Activated naive CD4-positive, alpha-beta T cell treated with anti-CD3 and anti-CD28 coated beads, Interleukin-2, amount 50 U/mL, for 72 hours (primary cell): ENCODE measurements at regions not wholly inside any gene's neighbourhood (a gene's known extent, or its start where the extent isn't known, plus 50 kb on each side); places are given as distances from the start of the nearest gene placed in this dataset.
"Not testable (repeated sequence)": the region's sequence is repeated elsewhere in the genome, so short reads cannot be mapped to it uniquely, and the experiment has no call there.

Source experiments
- ATAC-seq, 2 donors: fragments of 150-1000 bp; cut with Tn5 transposase; 2 replicates each; pipeline ENCODE4 v1.10.0; 2021; ENCODE audit warnings: mild to moderate bottlenecking in 2 of 2, moderate library complexity in 2 of 2
- DNase-seq, 2 donors: peaks; one replicate each; pipeline ENCODE4 v3.0.0; 2021 to 2022; ENCODE audit warnings: low spot score in 2 of 2
- H3K27ac Mint-ChIP-seq, 2 donors: one replicate each; pipeline ENCODE4 v1.8.0; 2022; ENCODE audit warnings: mild to moderate bottlenecking in 2 of 2, mixed read lengths in 2 of 2
- H3K36me3 Mint-ChIP-seq, 2 donors: one replicate each; pipeline ENCODE4 v1.8.0; 2022; ENCODE audit warnings: mixed read lengths in 2 of 2
- H3K9me3 Mint-ChIP-seq, 2 donors: one replicate each; pipeline ENCODE4 v1.8.0; 2022; ENCODE audit warnings: mixed read lengths in 2 of 2

- ATAC-seq (no peak), DNase-seq (no peak)
- Mint-ChIP-seq H3K27ac (no peak overlapping the region), H3K9me3 (no peaks in the 10 kb centered on the region), H3K36me3 (no peaks in the 10 kb centered on the region)
These were observed 68.4 kb downstream of the GGTLC2 start for GRCh38 chr22:22712666-22713365.

DNA sequence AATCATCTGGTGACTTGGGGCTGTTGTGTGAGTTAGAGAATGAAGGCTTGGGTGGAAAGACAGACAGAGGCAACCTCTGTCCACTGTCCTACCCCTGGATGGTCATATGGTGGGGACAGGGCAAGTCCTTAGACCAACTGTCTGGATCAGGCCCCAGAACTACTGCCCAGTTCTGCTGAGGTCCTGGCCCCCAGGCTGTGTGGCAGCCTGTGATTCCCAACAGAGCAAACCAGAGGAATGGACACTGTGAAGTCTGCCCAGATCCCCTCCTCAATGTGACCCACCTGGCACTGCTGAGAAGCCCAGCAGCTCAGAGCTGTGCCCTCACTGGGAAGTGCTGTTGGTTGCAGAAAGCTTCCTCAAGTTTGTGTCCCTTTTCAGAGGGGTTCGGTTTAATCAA lies 69.0 kb downstream of the GGTLC2 start:
- Mint-ChIP-seq H3K27ac (no peak overlapping the region), H3K9me3 (no peaks in the 10 kb centered on the region), H3K36me3 (no peaks in the 10 kb centered on the region)
- ATAC-seq (no peak), DNase-seq (no peak)

DNA sequence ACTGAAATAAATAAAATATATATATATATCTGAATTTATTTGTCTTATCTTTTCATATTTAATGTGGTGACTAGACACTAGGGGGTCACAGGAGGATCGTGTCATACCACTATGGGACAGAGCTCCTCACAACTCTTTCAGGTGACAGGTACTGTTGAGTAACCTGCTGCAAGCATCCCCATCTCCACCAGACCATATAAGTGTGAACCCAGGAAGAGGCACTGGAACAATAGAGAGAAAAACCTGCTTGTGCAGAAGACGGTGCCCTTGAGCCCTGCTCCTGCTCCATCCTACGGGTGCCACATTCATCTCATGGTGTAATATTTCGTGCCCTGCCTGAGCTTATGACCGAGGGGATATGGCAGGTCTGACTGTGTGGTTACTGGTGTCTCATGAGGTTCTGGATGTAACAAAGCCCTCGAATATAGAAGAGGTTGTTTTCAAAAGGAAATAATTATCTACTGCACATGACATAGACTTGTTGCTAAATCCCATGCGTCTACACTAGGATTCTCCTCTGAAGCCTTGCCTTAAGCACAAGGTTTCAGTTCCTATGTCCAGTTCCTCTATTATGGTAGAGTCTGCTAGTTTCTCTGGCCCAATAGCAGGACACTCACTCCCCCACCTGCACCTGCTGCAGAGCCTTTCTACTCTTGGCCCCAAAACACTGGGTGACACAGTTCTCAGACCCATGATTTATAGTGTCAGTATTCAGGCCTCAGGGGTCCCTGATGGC lies 70.4 kb downstream of the GGTLC2 start:
- ATAC-seq: no peak
- H3K27ac Mint-ChIP-seq: no peak overlapping the region
- no peaks in the 10 kb centered on the region for H3K9me3 Mint-ChIP-seq
- DNase-seq: no peak
- no peaks in the 10 kb centered on the region for H3K36me3 Mint-ChIP-seq

DNA sequence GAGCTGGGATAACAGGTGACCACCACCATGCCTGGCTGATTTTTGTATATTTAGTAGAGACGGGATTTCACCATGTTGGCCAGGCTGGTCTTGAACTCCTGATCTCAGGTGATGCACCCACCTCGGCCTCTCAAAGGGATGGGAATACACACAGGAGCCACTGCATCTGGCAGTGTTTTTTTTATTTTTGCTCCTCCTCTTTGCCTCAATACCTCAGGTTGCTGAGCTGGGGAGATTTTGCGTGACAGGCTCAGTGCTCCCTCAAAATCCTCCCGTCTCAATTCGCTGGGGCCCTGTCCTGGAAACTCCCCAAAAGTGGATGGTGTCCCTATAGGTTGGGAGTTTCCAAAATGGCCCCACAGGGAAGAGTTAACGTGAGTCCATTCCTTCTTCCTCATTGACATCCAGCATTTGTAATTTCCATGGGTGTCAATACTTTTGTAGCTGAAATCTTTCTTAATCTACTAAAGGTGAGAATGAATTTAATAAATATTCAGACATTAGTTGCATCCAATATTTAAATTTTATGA lies 71.8 kb downstream of the GGTLC2 start:
- ATAC-seq (no peak), DNase-seq (no peak)
- Mint-ChIP-seq H3K27ac (no peak overlapping the region), H3K36me3 (no peaks in the 10 kb centered on the region), H3K9me3 (no peaks in the 10 kb centered on the region)

GRCh38 chr22:22717664-22718063 lies 73.2 kb downstream of the GGTLC2 start:
- no peaks in the 10 kb centered on the region for H3K36me3 Mint-ChIP-seq
- no peaks in the 10 kb centered on the region for H3K9me3 Mint-ChIP-seq
- ATAC-seq (no peak), DNase-seq (no peak)
- H3K27ac Mint-ChIP-seq: no peak overlapping the region

DNA sequence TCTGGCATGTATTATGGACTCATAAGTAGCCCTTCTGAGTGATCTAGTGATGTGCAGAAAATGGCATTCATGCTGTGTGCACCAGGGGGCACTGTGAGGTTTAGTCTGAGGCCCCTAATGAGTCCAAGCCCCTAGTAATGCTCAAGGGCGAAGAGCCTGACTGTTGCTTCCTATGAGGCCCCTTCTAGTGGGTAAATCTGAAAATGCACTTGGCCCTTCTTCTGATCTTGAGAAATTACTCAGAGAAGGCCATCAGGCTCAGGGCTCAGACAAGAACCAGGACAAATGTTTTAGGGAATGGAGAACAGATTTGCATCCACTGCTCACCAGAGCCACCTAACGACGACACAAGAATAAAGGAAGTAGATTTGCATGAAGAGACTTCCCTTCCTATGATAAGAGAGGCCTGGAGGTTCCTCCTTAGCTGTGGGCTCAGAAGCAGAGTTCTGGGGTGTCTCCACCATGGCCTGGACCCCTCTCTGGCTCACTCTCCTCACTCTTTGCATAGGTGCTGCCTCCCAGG lies 75.8 kb downstream of the GGTLC2 start:
- ATAC-seq (peak; percentile 49 to 78), DNase-seq (peak in 1 of 2 donors; percentile 49)
- H3K27ac Mint-ChIP-seq: peak overlapping the region in 1 of 2 donors; percentile 23
- H3K9me3 Mint-ChIP-seq: no peaks in the 10 kb centered on the region
- no peaks in the 10 kb centered on the region for H3K36me3 Mint-ChIP-seq

- Mint-ChIP-seq H3K9me3 (no peaks in the 10 kb centered on the region), H3K36me3 (no peaks in the 10 kb centered on the region), H3K27ac (peak overlapping the region in 1 of 2 donors; percentile 23)
- ATAC-seq (peak; percentile 48 to 55), DNase-seq (no peak)
These were observed 76.4 kb downstream of the GGTLC2 start for GRCh38 chr22:22720724-22721261.

GRCh38 chr22:22721681-22722354 lies 77.4 kb downstream of the GGTLC2 start:
- DNase-seq: peak in 1 of 2 donors; percentile 40
- no peaks in the 10 kb centered on the region for H3K9me3 Mint-ChIP-seq
- ATAC-seq: peak; percentile 80 to 90
- no peak overlapping the region for H3K27ac Mint-ChIP-seq
- H3K36me3 Mint-ChIP-seq: no peaks in the 10 kb centered on the region

DNA sequence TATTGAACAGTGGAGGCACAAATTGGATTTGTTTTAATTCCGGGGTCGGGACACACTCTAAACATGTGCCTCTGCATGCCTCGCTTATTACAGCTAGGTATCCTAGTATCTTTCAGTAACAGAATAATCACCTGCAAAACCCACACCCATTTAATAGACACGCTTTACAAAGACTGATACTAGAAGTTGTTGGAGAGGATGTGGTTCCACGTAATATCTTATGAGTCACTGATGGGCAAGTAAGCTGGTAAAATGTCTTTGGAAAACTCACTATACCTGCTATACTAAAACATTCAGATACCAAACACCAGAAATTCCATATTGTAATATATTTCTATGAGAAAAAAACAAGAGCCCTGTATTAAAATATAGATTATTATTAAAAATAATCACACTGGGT lies 84.0 kb downstream of the GGTLC2 start:
- no peaks in the 10 kb centered on the region for H3K36me3 Mint-ChIP-seq
- DNase-seq (no peak), ATAC-seq (no peak)
- H3K27ac Mint-ChIP-seq: no peak overlapping the region
- no peaks in the 10 kb centered on the region for H3K9me3 Mint-ChIP-seq

DNA sequence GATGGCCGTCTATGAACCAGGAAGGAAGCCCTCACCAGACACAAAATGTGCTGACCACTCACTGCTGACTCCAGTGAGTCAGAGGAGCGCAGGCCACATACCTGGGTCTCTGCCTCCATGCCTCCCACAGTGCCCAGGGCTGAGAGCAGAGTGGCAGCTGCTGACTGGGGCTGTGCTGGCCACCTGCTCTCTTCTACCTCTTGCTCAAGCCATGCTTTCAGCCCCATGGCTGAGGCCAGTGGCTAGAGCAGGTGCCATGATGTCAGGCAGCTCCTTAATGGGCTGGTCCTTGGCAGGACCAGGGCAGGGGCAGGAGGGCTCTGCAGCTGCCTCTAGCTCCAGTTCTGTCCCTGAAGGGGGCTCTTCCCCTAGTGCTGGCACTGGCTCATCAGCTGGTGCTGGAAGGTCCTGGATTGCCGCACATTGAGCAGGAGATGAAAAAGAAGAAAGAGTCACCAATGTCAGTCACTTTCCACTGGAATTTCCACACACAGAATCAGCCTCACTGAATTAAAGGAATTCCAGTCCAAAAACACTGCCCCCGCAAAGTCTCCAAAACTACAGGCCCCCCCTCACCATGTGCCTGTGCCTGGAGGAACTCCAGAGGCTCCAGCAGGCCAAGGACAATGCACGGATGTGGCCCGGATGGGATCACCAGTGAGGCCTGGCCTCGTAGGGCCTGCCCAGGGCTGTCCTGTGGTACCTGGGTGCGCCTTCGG lies 86.4 kb downstream of the GGTLC2 start:
- ATAC-seq (no peak), DNase-seq (no peak)
- Mint-ChIP-seq H3K27ac (no peak overlapping the region), H3K9me3 (no peaks in the 10 kb centered on the region), H3K36me3 (no peaks in the 10 kb centered on the region)

DNA sequence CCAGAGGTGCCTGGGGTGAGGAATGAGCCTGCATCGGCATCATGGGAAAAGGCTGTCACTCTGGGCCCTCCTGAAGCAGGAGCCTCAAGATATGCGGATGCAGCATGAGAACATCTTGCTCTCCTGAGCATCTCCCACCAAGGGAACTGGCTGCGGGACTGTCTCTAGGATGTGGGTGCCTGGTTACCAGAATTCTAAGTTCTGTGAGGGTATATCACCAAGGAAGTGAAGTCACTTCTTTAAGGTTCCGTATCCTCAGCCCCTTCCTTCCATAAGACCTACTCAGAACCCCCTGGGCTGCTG lies 86.9 kb downstream of the GGTLC2 start:
- no peak for ATAC-seq
- Mint-ChIP-seq H3K36me3 (no peaks in the 10 kb centered on the region), H3K9me3 (no peaks in the 10 kb centered on the region), H3K27ac (no peak overlapping the region)
- no peak for DNase-seq

DNA sequence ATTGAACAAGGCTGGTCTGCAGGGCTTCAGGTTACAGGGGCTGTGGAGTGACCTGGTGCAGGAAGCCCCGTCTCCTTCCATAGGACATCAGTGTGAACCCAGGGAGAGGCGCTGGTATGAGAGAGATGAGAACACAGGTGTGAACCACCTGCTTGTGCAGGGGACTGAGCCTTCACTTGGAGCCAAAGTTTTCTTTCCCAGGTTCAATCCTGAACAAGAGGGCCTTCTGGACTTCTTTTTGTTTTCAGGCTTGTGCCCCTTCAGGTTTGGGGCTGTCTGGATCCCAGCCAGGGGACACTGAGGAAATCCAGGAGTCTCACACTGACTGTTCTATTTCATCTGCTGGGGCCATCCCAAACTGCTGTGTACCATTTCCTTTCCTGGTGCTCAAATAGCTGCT lies 88.6 kb downstream of the GGTLC2 start:
- DNase-seq, ATAC-seq, H3K36me3 Mint-ChIP-seq, H3K27ac Mint-ChIP-seq, H3K9me3 Mint-ChIP-seq: not testable (repeated sequence)

- no peaks in the 10 kb centered on the region for H3K9me3 Mint-ChIP-seq
- no peak for ATAC-seq
- no peak for DNase-seq
- H3K36me3 Mint-ChIP-seq: no peaks in the 10 kb centered on the region
- H3K27ac Mint-ChIP-seq: no peak overlapping the region
These were observed 89.5 kb downstream of the GGTLC2 start for GRCh38 chr22:22733881-22734373.

GRCh38 chr22:22734395-22735272 lies 90.2 kb downstream of the GGTLC2 start:
- ATAC-seq, H3K9me3 Mint-ChIP-seq, H3K36me3 Mint-ChIP-seq, H3K27ac Mint-ChIP-seq, DNase-seq: not testable (repeated sequence)

DNA sequence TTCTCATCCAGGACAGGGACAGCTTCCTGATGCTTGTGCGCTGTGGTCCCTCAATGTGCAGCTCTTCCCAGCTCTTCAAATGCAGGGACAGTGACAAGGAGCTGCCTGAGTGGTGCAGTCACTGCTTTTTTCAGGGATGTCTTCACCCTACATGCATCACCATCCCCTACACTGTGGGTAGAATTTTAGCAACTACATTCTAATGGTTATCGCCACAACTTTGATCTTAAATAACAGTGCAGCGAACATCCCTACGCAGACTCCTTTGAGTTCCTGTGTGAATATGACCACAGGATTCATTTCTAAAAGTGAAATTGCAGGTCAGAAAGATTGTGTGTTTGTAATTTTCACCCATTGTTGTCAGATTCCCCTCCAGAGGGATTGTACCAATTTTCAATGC lies 90.9 kb downstream of the GGTLC2 start:
- not testable (repeated sequence) for DNase-seq, ATAC-seq, H3K36me3 Mint-ChIP-seq, H3K9me3 Mint-ChIP-seq, H3K27ac Mint-ChIP-seq
